Gastrocnemius medialis (tissue), 4 donors: ENCODE measurements at regions not wholly inside any gene's neighbourhood (a gene's known extent, or its start where the extent isn't known, plus 50 kb on each side); places are given as distances from the start of the nearest gene placed in this dataset.

Experiments
- CTCF ChIP-seq, 5 experiments: fragments of 450-650 bp in 3 of 5; fragments of 200-600 bp in 2 of 5; sonication (generic) in 2 of 5; IDR thresholded peaks in 4 of 5; conservative IDR thresholded peaks in 1 of 5; 1 replicate in 4 of 5; 2 replicates in 1 of 5; pipeline ENCODE4 v1.5.1; 2016 to 2019; ENCODE audit warnings: antibody characterized with exemption in 5 of 5, mild to moderate bottlenecking in 3 of 5, moderate library complexity in 3 of 5
- POLR2A ChIP-seq, 2 donors: fragments of 450-650 bp; IDR thresholded peaks; one replicate each; pipeline ENCODE4 v1.6.1; 2017; ENCODE audit warnings: antibody characterized with exemption in 2 of 2, mild to moderate bottlenecking in 2 of 2, moderate library complexity in 2 of 2

DNA sequence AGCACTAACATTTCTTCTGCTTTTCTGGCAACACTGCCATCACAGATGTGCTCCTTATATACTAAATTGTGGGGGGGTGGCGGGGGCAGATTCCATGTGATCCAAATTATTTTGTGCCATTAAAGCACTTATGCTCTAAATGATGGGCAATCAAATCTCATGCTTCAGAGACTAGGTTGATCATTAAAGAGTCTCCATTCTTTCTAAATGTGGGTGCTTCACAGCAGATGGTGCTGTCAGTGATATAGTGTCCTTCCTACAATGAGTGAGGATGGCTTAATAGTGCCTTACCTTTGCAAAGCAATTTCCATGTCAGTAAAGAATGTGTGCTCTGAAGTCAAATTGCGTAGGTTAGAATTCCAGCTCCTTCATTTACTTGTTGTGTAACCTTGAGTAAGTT, 589.8 kb downstream of the ETS1 start:
- no peak for TF ChIP-seq POLR2A (IDR thresholded peaks at IDR 0.05)
- TF ChIP-seq CTCF (IDR thresholded peaks at IDR 0.05 in 4 of 5, conservative IDR thresholded peaks at IDR 0.05 in 1 of 5): no peak
